Fibroblast of mammary gland (primary cell): ENCODE measurements at regions not wholly inside any gene's neighbourhood (a gene's known extent, or its start where the extent isn't known, plus 50 kb on each side); places are given as distances from the start of the nearest gene placed in this dataset.

Experiments used
- DNase-seq: peaks from one replicate; pipeline ENCODE4 v3.0.0-alpha.2; 2010; ENCODE audit warnings: low read depth
- H3K4me3 ChIP-seq: 2 replicates; pipeline ENCODE4 v1.5.1; 2011; ENCODE audit warnings: low read depth, mild to moderate bottlenecking, low read length, moderate library complexity; ENCODE audit not compliant: control insufficient read depth
- TF ChIP-seq, protein P1 (sequence below): conservative IDR thresholded peaks from 2 replicates; pipeline ENCODE4 v1.5.1; 2011; ENCODE audit warnings: low read depth, low read length, inconsistent platforms; ENCODE audit not compliant: control insufficient read depth, insufficient read depth

DNA sequence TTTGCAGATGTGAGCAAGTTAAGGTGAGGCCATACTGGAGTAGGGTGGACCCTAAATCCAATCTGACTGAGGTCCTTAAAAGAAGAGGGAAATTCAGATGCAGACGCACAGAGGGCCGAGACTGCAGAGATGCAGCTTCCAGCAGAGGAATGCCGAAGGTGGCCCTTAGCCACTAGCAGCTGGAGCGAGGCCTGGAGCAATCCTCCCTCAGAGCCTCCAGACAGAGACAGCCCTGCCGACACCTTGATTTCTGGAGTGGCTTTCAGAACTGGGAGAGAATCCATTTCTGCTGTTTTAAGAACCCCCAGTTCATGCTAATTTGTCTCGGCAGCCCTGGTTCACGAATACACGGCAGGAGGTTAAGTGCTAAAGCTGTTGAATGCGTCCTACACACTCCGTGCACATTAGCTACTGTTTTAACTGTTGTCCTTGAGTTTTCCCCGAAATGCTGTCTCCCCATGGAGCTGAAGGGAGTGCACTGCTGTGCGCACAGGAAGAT, 135.5 kb downstream of the IRF8 start:
- H3K4me3 ChIP-seq, result no peak overlapping the region
- TF ChIP-seq, protein P1, sequence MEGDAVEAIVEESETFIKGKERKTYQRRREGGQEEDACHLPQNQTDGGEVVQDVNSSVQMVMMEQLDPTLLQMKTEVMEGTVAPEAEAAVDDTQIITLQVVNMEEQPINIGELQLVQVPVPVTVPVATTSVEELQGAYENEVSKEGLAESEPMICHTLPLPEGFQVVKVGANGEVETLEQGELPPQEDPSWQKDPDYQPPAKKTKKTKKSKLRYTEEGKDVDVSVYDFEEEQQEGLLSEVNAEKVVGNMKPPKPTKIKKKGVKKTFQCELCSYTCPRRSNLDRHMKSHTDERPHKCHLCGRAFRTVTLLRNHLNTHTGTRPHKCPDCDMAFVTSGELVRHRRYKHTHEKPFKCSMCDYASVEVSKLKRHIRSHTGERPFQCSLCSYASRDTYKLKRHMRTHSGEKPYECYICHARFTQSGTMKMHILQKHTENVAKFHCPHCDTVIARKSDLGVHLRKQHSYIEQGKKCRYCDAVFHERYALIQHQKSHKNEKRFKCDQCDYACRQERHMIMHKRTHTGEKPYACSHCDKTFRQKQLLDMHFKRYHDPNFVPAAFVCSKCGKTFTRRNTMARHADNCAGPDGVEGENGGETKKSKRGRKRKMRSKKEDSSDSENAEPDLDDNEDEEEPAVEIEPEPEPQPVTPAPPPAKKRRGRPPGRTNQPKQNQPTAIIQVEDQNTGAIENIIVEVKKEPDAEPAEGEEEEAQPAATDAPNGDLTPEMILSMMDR, result no peak
- no peak for DNase-seq

DNA sequence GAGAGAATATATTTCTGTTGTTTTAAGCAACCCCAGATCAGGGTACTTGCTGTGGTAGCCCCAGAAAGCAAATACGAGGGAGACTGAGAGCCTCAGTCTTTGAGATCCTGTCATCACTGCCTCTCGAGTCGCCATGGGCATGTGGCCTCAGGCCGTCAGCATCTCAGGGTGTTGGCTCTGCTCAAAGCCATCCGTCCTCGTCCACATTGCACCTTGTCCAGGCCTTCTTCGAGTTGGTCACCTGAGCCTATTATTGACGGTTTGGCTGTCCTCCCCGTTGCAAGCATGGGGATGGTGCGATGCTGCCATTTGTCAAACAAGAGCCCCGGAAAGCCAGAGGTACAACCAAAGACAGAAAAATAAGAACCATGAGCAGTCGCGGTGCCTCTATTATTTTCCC, 136.9 kb downstream of the IRF8 start:
- H3K4me3 ChIP-seq, result no peak overlapping the region
- TF ChIP-seq, protein P1, result no peak
- no peak for DNase-seq

DNA sequence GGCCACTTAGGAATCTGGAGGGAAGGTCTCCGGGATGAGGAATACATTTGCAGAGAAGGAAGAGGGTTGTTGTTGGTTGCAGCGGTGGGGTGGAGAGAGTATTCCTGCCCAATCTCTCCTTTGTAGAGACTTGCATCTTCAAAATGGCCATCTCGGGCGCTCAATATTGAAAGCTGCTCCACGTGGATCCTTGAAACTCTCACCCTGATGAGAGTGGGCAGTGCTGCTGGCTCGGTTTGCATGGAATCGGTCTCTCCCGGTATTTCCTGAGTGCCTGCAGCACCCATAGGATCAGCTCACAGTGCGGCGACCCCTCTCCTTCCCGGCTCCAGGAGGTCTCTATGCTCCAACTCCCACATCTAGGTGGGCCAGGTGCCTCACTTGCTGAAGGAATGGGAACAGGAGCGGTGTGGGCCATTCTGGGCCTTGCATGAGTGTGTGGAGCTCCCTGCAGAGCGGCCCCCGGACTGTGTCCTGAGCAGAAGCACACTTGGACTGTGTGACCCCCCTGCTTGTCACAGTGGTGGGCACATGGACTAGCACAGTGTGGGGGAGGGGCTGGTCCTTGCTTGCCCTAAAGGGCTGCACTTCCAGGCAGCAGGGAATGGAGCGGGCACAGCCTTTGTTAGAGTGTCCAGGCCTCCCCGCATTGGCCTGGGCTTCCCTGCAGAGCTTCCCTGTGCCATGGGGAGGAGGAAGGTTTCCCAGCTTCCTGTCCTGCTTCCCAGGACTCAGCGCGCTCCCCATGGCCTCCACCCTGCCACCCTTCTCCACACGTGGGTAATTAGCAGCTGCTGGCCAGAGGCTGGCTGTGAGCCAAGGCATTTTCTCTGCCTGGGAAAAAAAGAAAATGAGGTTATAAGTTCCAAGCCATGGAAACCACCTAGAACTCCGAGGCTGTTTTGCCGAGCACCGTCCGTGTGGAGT, 139.3 kb downstream of the IRF8 start:
- TF ChIP-seq, protein P1, result no peak
- H3K4me3 ChIP-seq, result no peak overlapping the region
- DNase-seq, result no peak

DNA sequence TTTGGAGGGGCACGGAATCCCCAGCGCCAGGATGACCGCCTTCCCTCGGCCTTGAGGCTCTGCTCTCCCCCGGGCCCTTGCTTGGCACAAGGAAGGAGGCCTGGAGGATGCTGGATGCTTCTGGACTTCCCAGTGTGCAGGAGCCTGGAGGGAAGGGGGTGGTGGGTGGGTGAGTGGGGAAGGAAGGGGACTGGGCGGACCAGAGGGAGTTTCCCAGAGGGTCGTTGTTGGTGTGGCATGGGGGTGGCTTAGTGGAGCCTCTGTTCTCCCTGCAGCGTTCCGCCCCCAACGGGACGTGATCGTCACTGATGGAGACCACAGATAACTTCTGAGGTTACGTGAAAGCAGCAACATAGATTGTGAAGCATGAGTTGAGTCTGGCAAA, 140.0 kb downstream of the IRF8 start:
- H3K4me3 ChIP-seq, result no peak overlapping the region
- DNase-seq, result no peak
- TF ChIP-seq, protein P1, result no peak

DNA sequence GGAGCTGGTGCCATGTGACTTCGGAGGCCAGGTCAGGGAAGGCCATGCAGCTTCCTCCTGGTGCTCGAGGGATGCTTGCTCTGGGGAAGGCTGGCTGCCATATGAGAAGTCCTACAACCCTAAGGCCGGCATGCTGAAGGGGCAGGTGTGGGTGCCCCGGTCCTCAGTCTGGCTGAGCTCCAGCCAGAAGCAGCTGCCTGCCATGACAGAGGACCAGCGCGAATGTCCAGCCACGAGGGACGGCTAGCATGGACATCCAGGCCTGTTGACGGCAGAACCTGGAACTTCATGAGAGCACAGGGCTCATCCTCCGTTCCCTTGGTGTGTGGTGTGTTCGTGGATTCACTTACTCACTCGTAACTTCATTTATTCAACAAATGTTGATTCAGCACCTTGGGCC, 140.6 kb downstream of the IRF8 start:
- TF ChIP-seq, protein P1, result no peak
- no peak overlapping the region for H3K4me3 ChIP-seq
- DNase-seq, result no peak

DNA sequence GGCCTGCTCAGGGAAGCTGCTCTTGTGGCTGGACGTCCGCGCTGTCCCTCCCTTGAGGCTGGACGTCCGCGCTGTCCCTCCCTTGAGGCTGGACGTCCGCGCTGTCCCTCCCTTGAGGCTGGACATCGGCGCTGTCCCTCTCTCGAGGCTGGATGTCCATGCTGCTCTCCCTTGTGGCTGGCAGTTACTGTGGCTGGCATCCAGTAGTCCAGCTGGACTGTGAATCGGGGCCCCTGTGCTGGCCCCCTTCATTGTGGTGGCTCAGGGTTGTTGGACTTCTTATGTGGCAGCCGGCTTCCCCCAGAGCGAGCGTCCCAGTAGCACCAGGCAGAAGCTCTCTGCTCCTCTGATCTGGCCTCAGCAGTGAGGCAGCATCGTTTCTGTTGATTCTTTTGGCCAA, 141.5 kb downstream of the IRF8 start:
- H3K4me3 ChIP-seq, result no peak overlapping the region
- TF ChIP-seq, protein P1, result no peak
- DNase-seq, result no peak

DNA sequence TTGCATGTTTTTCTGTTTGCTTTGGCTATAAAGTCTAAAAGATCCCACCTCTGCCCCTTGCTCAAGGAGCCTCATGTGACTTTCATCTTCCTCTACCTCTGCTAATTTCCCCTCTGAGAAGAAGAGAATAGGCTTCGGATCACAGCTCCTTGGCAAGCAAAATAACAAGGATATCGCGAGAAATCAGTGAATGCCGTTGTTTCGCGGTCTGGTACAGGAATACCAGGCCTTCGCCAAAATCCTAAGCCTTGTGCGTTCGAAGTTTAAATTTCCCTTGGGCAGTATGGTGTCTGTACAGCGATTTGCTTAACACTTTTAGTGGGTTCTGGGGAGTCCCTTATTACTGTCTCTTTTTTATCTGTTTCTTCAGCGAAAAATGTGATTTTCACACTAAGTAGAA, 142.3 kb downstream of the IRF8 start:
- TF ChIP-seq, protein P1, result no peak

More for the DNA sequence above, 142.3 kb downstream of the IRF8 start:
- DNase-seq, result no peak
- H3K4me3 ChIP-seq, result no peak overlapping the region
